Spleen (tissue), 11 donors: ENCODE measurements at regions not wholly inside any gene's neighbourhood (a gene's known extent, or its start where the extent isn't known, plus 50 kb on each side); places are given as distances from the start of the nearest gene placed in this dataset.

ENCODE experiments used
- DNase-seq: peaks from one replicate; pipeline ENCODE4 v3.0.0-alpha.2; 2020
- H3K27ac ChIP-seq, 8 donors: fragments of 200-600 bp; sonication (generic) in 7 of 8; 1 replicate in 4 of 8; 2 replicates in 4 of 8; pipeline versions ENCODE4 v1.5.0 to v1.8.0; 2016 to 2021; ENCODE audit warnings: inconsistent platforms in 4 of 8, mild to moderate bottlenecking in 4 of 8, moderate library complexity in 1 of 8
- H3K27me3 ChIP-seq, 7 donors: fragments of 200-600 bp; sonication (generic) in 6 of 7; replicated peaks in 1 of 7; 1 replicate in 4 of 7; 2 replicates in 3 of 7; pipeline versions ENCODE4 v1.5.0 to v1.8.0; 2016 to 2021; ENCODE audit warnings: inconsistent platforms in 3 of 7, mild to moderate bottlenecking in 1 of 7
- H3K36me3 ChIP-seq, 6 donors: fragments of 200-600 bp; sonication (generic) in 5 of 6; 1 replicate in 4 of 6; 2 replicates in 2 of 6; pipeline versions ENCODE4 v1.5.0 to v1.8.0; 2016 to 2021; ENCODE audit warnings: inconsistent platforms in 2 of 6
- H3K4me1 ChIP-seq, 6 donors: fragments of 200-600 bp; sonication (generic) in 5 of 6; 1 replicate in 3 of 6; 2 replicates in 3 of 6; pipeline versions ENCODE4 v1.5.0 to v1.8.0; 2016 to 2021; ENCODE audit warnings: inconsistent platforms in 3 of 6
- H3K4me3 ChIP-seq, 8 donors: fragments of 200-600 bp; sonication (generic) in 7 of 8; 1 replicate in 4 of 8; 2 replicates in 4 of 8; pipeline versions ENCODE4 v1.5.0 to v1.8.0; 2016 to 2021; ENCODE audit warnings: inconsistent platforms in 4 of 8, mild to moderate bottlenecking in 4 of 8, moderate library complexity in 2 of 8
- H3K9me3 ChIP-seq, 8 donors: fragments of 200-600 bp; sonication (generic) in 7 of 8; 1 replicate in 4 of 8; 2 replicates in 4 of 8; pipeline versions ENCODE4 v1.5.0 to v1.8.0; 2016 to 2021; ENCODE audit warnings: inconsistent platforms in 4 of 8
- POLR2A ChIP-seq, 3 donors: fragments of 450-650 bp; IDR thresholded peaks; one replicate each; pipeline ENCODE4 v1.5.1; 2017; ENCODE audit warnings: antibody characterized with exemption in 3 of 3, mild to moderate bottlenecking in 1 of 3
- POLR2AphosphoS5 ChIP-seq, 3 donors: sonication (generic); formaldehyde crosslinking; IDR thresholded peaks; one replicate each; pipeline ENCODE4 v1.5.1; 2017; ENCODE audit warnings: antibody characterized with exemption in 3 of 3
- WGBS, 5 donors: extraction: QIAGEN DNeasy Blood & Tissue Kit in 3 of 5; methylation state at CpG; one replicate each; pipeline versions ENCODE4 v1.1.5 to v1.1.7; 2013 to 2018; 5-methylcytosine and 5-hydroxymethylcytosine counted together
- intact Hi-C: fragments of 100-400 bp; cut with DNase I; formaldehyde crosslinking; loops from one replicate; pipeline ENCODE4 v1.15.0; 2023; ENCODE audit warnings: low total_unique reads
- TF ChIP-seq, protein P1 (sequence below), 11 experiments: fragments of 200-600 bp in 7 of 11; fragments of 450-650 bp in 4 of 11; sonication (generic) in 4 of 11; IDR thresholded peaks in 8 of 11; conservative IDR thresholded peaks in 3 of 11; 1 replicate in 7 of 11; 2 replicates in 4 of 11; pipeline versions ENCODE4 v1.4.0 to v1.8.0; 2016 to 2021; ENCODE audit warnings: antibody characterized with exemption in 11 of 11, inconsistent platforms in 4 of 11, mild to moderate bottlenecking in 1 of 11
- donor health status: healthy with polysubstance abuse.
- donor health status: DM: no; HTN: no; CAD: no; lungs with moderate emphysema.
- donor health status: DM: no; HTN: no; CAD: no.
- donor health status: Bipolar disorder and iron deficiency.
- donor health status: healthy.
- donor health status: DM: no; HTN: no; CAD: no.
- donor health status: DM: yes; HTN: yes; CAD: no.

DNA sequence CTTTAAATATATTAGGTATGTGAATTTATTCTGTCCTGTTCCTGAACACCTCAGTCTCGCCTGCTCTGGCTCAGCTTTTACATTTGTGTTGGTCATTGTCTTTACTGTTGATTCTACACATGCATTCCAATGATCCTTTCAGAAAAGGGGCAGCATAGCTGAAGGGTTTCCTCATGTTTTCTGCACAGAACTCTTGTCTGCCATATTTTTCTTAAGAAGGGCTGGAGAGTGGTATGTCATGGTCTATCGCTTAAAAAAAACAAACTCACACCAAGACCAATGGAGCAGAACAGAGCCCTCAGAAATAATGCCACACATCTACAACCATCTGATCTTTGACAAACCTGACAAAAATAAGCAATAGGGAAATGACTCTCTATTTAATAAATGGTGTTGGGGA, 215.8 kb upstream of the HSFY2 start:
- intact Hi-C loops: no loop called here

GRCh38 chrY:18966001-18966400, 192.5 kb upstream of the HSFY2 start:
- Histone ChIP-seq H3K4me3 (no peak overlapping the region), H3K9me3 (peaks cover 0 to 10% (median 0%) of the 10 kb centered on the region in 8 donors), H3K4me1 (no peaks in the 10 kb centered on the region), H3K36me3 (no peaks in the 10 kb centered on the region), H3K27me3 (no peaks in the 10 kb centered on the region), H3K27ac (no peak overlapping the region)
- DNase-seq: no peak
- intact Hi-C loops: no loop called here
- TF ChIP-seq, protein P1, sequence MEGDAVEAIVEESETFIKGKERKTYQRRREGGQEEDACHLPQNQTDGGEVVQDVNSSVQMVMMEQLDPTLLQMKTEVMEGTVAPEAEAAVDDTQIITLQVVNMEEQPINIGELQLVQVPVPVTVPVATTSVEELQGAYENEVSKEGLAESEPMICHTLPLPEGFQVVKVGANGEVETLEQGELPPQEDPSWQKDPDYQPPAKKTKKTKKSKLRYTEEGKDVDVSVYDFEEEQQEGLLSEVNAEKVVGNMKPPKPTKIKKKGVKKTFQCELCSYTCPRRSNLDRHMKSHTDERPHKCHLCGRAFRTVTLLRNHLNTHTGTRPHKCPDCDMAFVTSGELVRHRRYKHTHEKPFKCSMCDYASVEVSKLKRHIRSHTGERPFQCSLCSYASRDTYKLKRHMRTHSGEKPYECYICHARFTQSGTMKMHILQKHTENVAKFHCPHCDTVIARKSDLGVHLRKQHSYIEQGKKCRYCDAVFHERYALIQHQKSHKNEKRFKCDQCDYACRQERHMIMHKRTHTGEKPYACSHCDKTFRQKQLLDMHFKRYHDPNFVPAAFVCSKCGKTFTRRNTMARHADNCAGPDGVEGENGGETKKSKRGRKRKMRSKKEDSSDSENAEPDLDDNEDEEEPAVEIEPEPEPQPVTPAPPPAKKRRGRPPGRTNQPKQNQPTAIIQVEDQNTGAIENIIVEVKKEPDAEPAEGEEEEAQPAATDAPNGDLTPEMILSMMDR (IDR thresholded peaks at IDR 0.05 in 8 of 11, conservative IDR thresholded peaks at IDR 0.05 in 3 of 11): no peak
- TF ChIP-seq POLR2AphosphoS5 (IDR thresholded peaks at IDR 0.05): no peak
- no peak for TF ChIP-seq POLR2A (IDR thresholded peaks at IDR 0.05)
- WGBS, 5 donors: 81 to 93% (median 83%) methylated on average over 1 of the region's 1 CpG; no CpG with 5 or more reads in 2 of the 5 donors

More for the DNA sequence above, 215.8 kb upstream of the HSFY2 start:
- 93 to 98% (median 98%) methylated on average over 2 of the region's 2 CpGs; no CpG with 5 or more reads in 2 of the 5 donors for WGBS, 5 donors
- no peak for DNase-seq
- Histone ChIP-seq H3K27me3 (no peaks in the 10 kb centered on the region), H3K4me3 (no peak overlapping the region), H3K27ac (no peak overlapping the region), H3K9me3 (no peaks in the 10 kb centered on the region), H3K4me1 (no peaks in the 10 kb centered on the region), H3K36me3 (no peaks in the 10 kb centered on the region)
- no peak for TF ChIP-seq POLR2AphosphoS5 (IDR thresholded peaks at IDR 0.05)
- TF ChIP-seq POLR2A (IDR thresholded peaks at IDR 0.05): no peak
- TF ChIP-seq, protein P1 (IDR thresholded peaks at IDR 0.05 in 8 of 11, conservative IDR thresholded peaks at IDR 0.05 in 3 of 11): no peak

DNA sequence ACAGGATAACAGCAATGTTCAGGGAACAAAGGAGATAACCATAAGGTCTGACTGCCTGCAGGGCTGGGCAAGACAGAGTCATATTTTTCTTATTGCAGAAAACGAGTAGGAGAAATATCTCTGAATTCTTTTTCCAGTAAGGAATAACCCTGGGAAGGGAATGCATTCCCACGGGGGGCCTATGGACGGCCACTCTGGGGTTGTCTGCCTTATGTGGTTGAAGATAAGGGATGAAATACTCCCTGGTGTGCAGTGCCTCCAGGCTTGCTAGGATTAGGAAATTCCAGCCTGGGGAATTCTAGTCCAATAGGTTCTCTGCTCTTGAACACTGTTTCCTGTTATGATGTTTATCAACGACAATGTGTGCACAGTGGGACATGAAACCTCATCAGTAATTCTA, 185.3 kb upstream of the HSFY2 start:
- H3K27me3 ChIP-seq: no peaks in the 10 kb centered on the region
- H3K36me3 ChIP-seq: no peaks in the 10 kb centered on the region
- peaks cover 0 to 14% (median 0%) of the 10 kb centered on the region in 8 donors for H3K9me3 ChIP-seq
- no peaks in the 10 kb centered on the region for H3K4me1 ChIP-seq
- 66 to 82% (median 68%) methylated on average over 4 of the region's 4 CpGs; no CpG with 5 or more reads in 2 of the 5 donors for WGBS, 5 donors
- intact Hi-C loops: no loop called here
- no peak overlapping the region for H3K4me3 ChIP-seq
- no peak overlapping the region for H3K27ac ChIP-seq
- DNase-seq: no peak
- TF ChIP-seq POLR2AphosphoS5 (IDR thresholded peaks at IDR 0.05) (no peak), POLR2A (IDR thresholded peaks at IDR 0.05) (no peak)
- TF ChIP-seq, protein P1 (IDR thresholded peaks at IDR 0.05 in 8 of 11, conservative IDR thresholded peaks at IDR 0.05 in 3 of 11): no peak

GRCh38 chrY:18951657-18952435, 178.3 kb upstream of the HSFY2 start:
- H3K27ac ChIP-seq: no peak overlapping the region
- H3K4me3 ChIP-seq: no peak overlapping the region
- no peaks in the 10 kb centered on the region for H3K4me1 ChIP-seq
- H3K36me3 ChIP-seq: no peaks in the 10 kb centered on the region
- intact Hi-C loops: no loop called here
- no peaks in the 10 kb centered on the region for H3K27me3 ChIP-seq
- 84 to 90% (median 84%) methylated on average over 7 of the region's 7 CpGs; no CpG with 5 or more reads in 2 of the 5 donors for WGBS, 5 donors
- peaks cover 0 to 23% (median 0%) of the 10 kb centered on the region in 8 donors for H3K9me3 ChIP-seq
- TF ChIP-seq POLR2AphosphoS5 (IDR thresholded peaks at IDR 0.05) (no peak), POLR2A (IDR thresholded peaks at IDR 0.05) (no peak)
- TF ChIP-seq, protein P1 (IDR thresholded peaks at IDR 0.05 in 8 of 11, conservative IDR thresholded peaks at IDR 0.05 in 3 of 11): no peak
- DNase-seq: no peak
